Naive thymus-derived CD4-positive, alpha-beta T cell (primary cell): ENCODE measurements at regions not wholly inside any gene's neighbourhood (a gene's known extent, or its start where the extent isn't known, plus 50 kb on each side); places are given as distances from the start of the nearest gene placed in this dataset.

Experiments used
- ATAC-seq: fragments of 150-1000 bp; cut with Tn5 transposase; 2 replicates; pipeline ENCODE4 v1.10.0; 2021; ENCODE audit warnings: mild to moderate bottlenecking, moderate library complexity
- CTCF ChIA-PET: fragments of 350-600 bp; sonication (Branson Sonifier 250); formaldehyde crosslinking; loops from one replicate; lab custom pipeline; 2021; ENCODE audit warnings: antibody characterized with exemption; lab: Charles Lee
- POLR2A ChIA-PET: fragments of 350-600 bp; sonication (Branson Sonifier 250); formaldehyde crosslinking; loops from one replicate; lab custom pipeline; 2021; ENCODE audit warnings: antibody characterized with exemption, inconsistent platforms; lab: Charles Lee
- DNase-seq, 9 donors: peaks; one replicate each; pipeline versions ENCODE4 v3.0.0 to v3.0.0-alpha.2; 2020 to 2022; ENCODE audit warnings: mixed read lengths in 1 of 9
- H3K27ac ChIP-seq: one replicate; pipeline ENCODE4 v1.7.0; 2013; ENCODE audit warnings: mild to moderate bottlenecking, low read depth, low read length, moderate library complexity
- H3K27me3 ChIP-seq, 2 donors: one replicate each; pipeline ENCODE4 v1.7.0; 2013; ENCODE audit warnings: low read length in 2 of 2, mild to moderate bottlenecking in 2 of 2, moderate library complexity in 2 of 2; ENCODE audit not compliant: control insufficient read depth in 2 of 2, insufficient read depth in 2 of 2
- H3K36me3 ChIP-seq, 3 experiments: 1 replicate in 2 of 3; 2 replicates in 1 of 3; pipeline ENCODE4 v1.7.0; 2013; ENCODE audit warnings: low read length in 3 of 3, mild to moderate bottlenecking in 3 of 3, moderate library complexity in 1 of 3; ENCODE audit not compliant: insufficient read depth in 3 of 3, control insufficient read depth in 2 of 3
- H3K4me1 ChIP-seq, 2 donors: one replicate each; pipeline ENCODE4 v1.7.0; 2013; ENCODE audit warnings: low read length in 2 of 2, mild to moderate bottlenecking in 2 of 2, moderate library complexity in 1 of 2; ENCODE audit not compliant: control insufficient read depth in 2 of 2, insufficient read depth in 2 of 2
- H3K4me3 ChIP-seq: 2 replicates; pipeline ENCODE4 v1.7.0; 2013; ENCODE audit warnings: mild to moderate bottlenecking, low read length
- H3K9me3 ChIP-seq, 3 experiments: 1 replicate in 2 of 3; 2 replicates in 1 of 3; pipeline ENCODE4 v1.7.0; 2013; ENCODE audit warnings: low read length in 3 of 3; ENCODE audit not compliant: control insufficient read depth in 2 of 3
- H3K27ac Mint-ChIP-seq, 9 donors: one replicate each; pipeline ENCODE4 v1.8.0; 2020 to 2022; ENCODE audit warnings: mixed read lengths in 9 of 9, mild to moderate bottlenecking in 8 of 9, moderate library complexity in 5 of 9, inconsistent platforms in 2 of 9
- H3K27me3 Mint-ChIP-seq, 5 donors: one replicate each; pipeline ENCODE4 v1.8.0; 2021 to 2022; ENCODE audit warnings: mixed read lengths in 5 of 5, mild to moderate bottlenecking in 1 of 5
- H3K36me3 Mint-ChIP-seq, 5 donors: one replicate each; pipeline ENCODE4 v1.8.0; 2020 to 2022; ENCODE audit warnings: mixed read lengths in 5 of 5, mild to moderate bottlenecking in 3 of 5, inconsistent platforms in 1 of 5
- H3K4me1 Mint-ChIP-seq, 7 donors: one replicate each; pipeline ENCODE4 v1.8.0; 2020 to 2022; ENCODE audit warnings: mixed read lengths in 7 of 7, mild to moderate bottlenecking in 3 of 7, inconsistent platforms in 1 of 7
- H3K4me3 Mint-ChIP-seq, 10 donors: one replicate each; pipeline ENCODE4 v1.8.0; 2020 to 2022; ENCODE audit warnings: mild to moderate bottlenecking in 10 of 10, mixed read lengths in 10 of 10, moderate library complexity in 6 of 10, inconsistent platforms in 2 of 10
- H3K9me3 Mint-ChIP-seq, 11 donors: one replicate each; pipeline ENCODE4 v1.8.0; 2020 to 2022; ENCODE audit warnings: mixed read lengths in 11 of 11, mild to moderate bottlenecking in 4 of 11, inconsistent platforms in 1 of 11, moderate library complexity in 1 of 11
- intact Hi-C, 2 donors: fragments of 100-400 bp; cut with micrococcal nuclease; formaldehyde crosslinking; loops; one replicate each; pipeline ENCODE4 v1.15.1; 2023

DNA sequence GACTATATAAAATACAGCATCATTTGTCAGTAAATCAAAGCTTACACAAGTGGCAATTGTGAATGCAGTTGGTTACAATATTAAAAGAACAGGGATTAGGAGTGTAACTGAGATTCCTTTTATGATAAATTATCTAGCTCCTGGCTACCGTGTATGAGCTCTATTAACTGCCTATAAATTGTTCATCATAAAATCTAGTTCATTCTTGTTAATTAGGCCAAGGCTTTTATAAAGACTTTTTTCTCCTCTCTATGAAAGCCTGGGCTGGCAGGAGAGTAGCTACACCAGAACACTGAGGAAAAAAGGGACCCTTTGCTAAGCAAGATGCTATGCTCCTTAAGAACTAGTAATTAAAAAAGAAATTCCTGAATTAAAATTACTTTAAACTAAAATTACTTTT is 132.4 kb upstream of the MEF2C start:
- no peak overlapping the region for H3K27ac ChIP-seq
- Mint-ChIP-seq H3K27me3 (peaks cover 0 to 6% (median 0%) of the 10 kb centered on the region in 5 donors), H3K9me3 (peaks cover 0 to 3% (median 0%) of the 10 kb centered on the region in 11 donors), H3K36me3 (no peaks in the 10 kb centered on the region), H3K27ac (no peak overlapping the region), H3K4me3 (no peak overlapping the region), H3K4me1 (no peaks in the 10 kb centered on the region)
- no peaks in the 10 kb centered on the region for H3K36me3 ChIP-seq
- no peaks in the 10 kb centered on the region for H3K27me3 ChIP-seq
- no peak for ATAC-seq
- POLR2A ChIA-PET = no interaction called here
- CTCF ChIA-PET = no interaction called here
- DNase-seq = no peak
- no peaks in the 10 kb centered on the region for H3K4me1 ChIP-seq
- no peak overlapping the region for H3K4me3 ChIP-seq
- intact Hi-C loops = no loop called here
- no peaks in the 10 kb centered on the region for H3K9me3 ChIP-seq

DNA sequence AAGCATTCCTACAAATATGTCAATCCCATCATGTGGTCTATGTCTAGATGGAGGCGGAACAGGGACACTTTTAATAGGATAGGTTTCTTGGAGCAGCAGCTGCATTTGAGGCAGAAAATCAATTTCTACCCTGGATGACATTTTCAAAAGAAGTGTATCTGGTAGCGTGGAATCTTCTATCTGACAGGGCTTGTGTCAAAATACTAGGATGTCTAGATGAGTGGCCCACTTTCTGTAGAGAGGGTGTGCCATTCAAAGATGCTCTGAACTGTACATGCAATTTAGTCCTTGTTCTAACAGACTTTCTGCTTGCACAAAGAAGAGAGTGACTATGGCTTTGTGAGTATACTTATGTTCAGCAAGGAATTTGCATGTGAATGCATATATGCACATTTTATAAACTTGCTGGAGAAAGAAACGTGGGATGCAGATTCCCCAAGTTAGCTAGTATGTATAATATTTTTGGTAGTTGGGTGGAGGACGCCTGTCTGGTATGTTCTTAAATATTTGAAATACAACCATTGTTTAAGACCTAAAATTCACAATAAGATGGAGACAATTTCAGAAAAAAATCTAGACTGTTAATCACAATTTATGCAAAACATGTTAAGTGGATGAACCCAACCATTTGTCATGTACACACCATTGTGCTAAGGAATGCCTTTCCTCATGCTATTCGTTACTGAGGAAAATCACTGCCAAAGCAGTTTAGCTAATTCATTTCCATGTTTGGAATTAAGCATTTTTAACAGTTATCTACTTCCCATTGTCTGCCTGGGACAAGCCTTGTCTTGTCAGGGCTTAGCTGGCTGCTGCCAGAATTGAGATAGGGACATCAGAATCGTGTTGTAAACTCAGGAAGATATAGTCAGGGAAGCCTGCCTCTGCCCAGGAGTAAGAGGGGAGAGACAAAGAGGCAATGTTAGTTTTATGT is 129.1 kb upstream of the MEF2C start:
- Mint-ChIP-seq H3K27ac (no peak overlapping the region), H3K9me3 (peaks cover 0 to 3% (median 0%) of the 10 kb centered on the region in 11 donors), H3K4me3 (no peak overlapping the region), H3K27me3 (peaks cover 0 to 6% (median 0%) of the 10 kb centered on the region in 5 donors), H3K36me3 (no peaks in the 10 kb centered on the region), H3K4me1 (peaks cover 0 to 2% (median 0%) of the 10 kb centered on the region in 7 donors)
- ATAC-seq (no peak), DNase-seq (no peak)
- Histone ChIP-seq H3K4me3 (no peak overlapping the region), H3K4me1 (no peaks in the 10 kb centered on the region), H3K27ac (no peak overlapping the region), H3K36me3 (no peaks in the 10 kb centered on the region), H3K27me3 (no peaks in the 10 kb centered on the region), H3K9me3 (no peaks in the 10 kb centered on the region)
- intact Hi-C loops = no loop called here
- POLR2A ChIA-PET = no interaction called here
- CTCF ChIA-PET = no interaction called here

DNA sequence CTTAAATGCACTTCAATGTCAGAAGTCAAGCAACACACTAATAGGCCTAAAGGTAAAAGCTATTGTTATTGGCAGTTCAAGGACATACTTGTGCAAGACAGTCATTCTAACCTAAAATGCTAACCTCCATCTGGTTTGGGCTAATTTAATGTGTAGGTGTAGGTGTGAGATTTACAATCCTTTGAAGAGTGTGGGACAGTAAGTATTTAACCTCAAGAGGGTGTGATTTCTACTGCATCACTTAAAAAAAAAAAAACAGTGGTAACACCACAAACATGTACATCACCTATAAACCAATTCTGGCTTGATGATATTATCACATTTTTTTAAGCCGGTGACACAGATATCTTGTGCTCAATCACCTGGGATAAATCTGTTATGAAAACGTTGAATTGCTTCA is 127.5 kb upstream of the MEF2C start:
- intact Hi-C loops = no loop called here
- DNase-seq (no peak), ATAC-seq (no peak)
- no peak overlapping the region for H3K27ac Mint-ChIP-seq
- H3K4me3 Mint-ChIP-seq = no peak overlapping the region
- Histone ChIP-seq H3K27ac (no peak overlapping the region), H3K4me1 (no peaks in the 10 kb centered on the region), H3K36me3 (no peaks in the 10 kb centered on the region), H3K27me3 (no peaks in the 10 kb centered on the region), H3K9me3 (no peaks in the 10 kb centered on the region), H3K4me3 (no peak overlapping the region)
- ChIA-PET CTCF (no interaction called here), POLR2A (no interaction called here)
- peaks cover 0 to 3% (median 0%) of the 10 kb centered on the region in 11 donors for H3K9me3 Mint-ChIP-seq
- H3K36me3 Mint-ChIP-seq = no peaks in the 10 kb centered on the region
- H3K4me1 Mint-ChIP-seq = peaks cover 0 to 2% (median 0%) of the 10 kb centered on the region in 7 donors
- H3K27me3 Mint-ChIP-seq = peaks cover 0 to 6% (median 0%) of the 10 kb centered on the region in 5 donors

DNA sequence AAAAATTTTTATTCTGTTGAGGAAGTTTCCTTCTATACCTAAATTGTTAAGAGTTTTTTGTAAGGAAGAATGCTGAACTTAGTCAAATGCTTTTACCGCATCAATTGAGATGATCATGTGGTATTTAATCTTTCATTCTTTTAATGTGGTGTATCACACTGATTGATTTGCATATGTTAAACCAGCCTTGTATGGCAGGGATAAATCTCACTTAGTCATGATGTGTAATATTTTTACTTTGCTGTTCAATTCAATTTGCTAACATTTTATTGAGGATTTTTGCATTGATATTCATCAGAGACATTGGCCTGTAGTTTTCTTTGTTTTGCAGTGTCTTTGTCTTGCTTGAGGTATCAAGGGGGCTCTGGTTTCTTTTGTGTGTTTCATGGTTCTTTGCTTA is 125.3 kb upstream of the MEF2C start:
- H3K4me1 ChIP-seq = no peaks in the 10 kb centered on the region
- Mint-ChIP-seq H3K27ac (no peak overlapping the region), H3K27me3 (peaks cover 0 to 6% (median 0%) of the 10 kb centered on the region in 5 donors), H3K36me3 (no peaks in the 10 kb centered on the region), H3K9me3 (peaks cover 0 to 6% (median 0%) of the 10 kb centered on the region in 11 donors), H3K4me3 (no peak overlapping the region), H3K4me1 (peaks cover 0 to 2% (median 0%) of the 10 kb centered on the region in 7 donors)
- no peak overlapping the region for H3K27ac ChIP-seq
- intact Hi-C loops = no loop called here
- no peaks in the 10 kb centered on the region for H3K27me3 ChIP-seq
- no peak for DNase-seq
- H3K9me3 ChIP-seq = no peaks in the 10 kb centered on the region
- H3K36me3 ChIP-seq = no peaks in the 10 kb centered on the region
- ChIA-PET POLR2A (no interaction called here), CTCF (no interaction called here)
- no peak overlapping the region for H3K4me3 ChIP-seq
- ATAC-seq = no peak

DNA sequence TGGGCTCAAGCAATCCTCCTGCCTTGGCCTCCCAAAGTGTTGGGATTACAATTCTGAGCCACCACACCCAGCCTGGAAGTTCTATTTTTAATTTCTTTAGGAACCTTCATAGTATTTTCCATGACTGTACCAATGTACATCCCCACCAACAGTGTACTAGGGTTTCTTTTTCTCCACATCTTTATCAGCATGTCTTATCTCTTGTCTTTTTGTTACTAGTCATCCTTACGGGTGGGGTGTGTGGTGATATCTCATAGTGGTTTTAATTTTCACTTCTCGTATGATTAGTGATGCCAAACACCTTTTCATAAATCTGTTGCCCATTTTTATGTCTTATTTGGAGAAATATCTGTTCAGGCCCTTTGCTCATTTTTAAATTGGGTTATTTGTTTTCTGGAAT is 123.0 kb upstream of the MEF2C start:
- Mint-ChIP-seq H3K9me3 (peaks cover 0 to 6% (median 0%) of the 10 kb centered on the region in 11 donors), H3K27me3 (peaks cover 0 to 6% (median 0%) of the 10 kb centered on the region in 5 donors), H3K4me1 (peaks cover 0 to 2% (median 0%) of the 10 kb centered on the region in 7 donors), H3K27ac (no peak overlapping the region), H3K4me3 (no peak overlapping the region), H3K36me3 (no peaks in the 10 kb centered on the region)
- Histone ChIP-seq H3K27ac (no peak overlapping the region), H3K4me1 (no peaks in the 10 kb centered on the region), H3K36me3 (no peaks in the 10 kb centered on the region), H3K9me3 (no peaks in the 10 kb centered on the region), H3K4me3 (no peak overlapping the region), H3K27me3 (no peaks in the 10 kb centered on the region)
- ATAC-seq (no peak), DNase-seq (no peak)
- CTCF ChIA-PET = no interaction called here
- POLR2A ChIA-PET = no interaction called here
- intact Hi-C loops = no loop called here

DNA sequence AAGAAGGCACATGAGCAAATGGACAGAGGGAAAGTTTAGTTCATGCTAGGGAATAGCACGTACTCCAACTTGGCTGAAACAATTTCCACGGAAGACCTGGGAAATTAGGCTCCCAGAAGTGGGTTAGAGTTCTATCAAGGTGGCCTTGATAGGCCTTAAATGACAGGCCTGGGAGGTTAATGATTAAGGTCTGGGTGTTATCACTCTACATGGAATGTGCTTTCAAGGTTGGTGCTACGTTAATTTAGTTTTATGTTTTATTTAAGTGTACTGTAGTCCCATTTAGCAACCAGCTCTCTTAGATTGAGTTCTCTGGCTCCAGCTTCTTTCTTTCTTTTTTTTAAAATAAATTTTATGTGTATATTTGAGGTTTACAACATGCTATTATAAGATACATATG is 121.4 kb upstream of the MEF2C start:
- H3K4me1 ChIP-seq = no peaks in the 10 kb centered on the region
- H3K36me3 ChIP-seq = no peaks in the 10 kb centered on the region
- DNase-seq = no peak
- peaks cover 0 to 1% (median 0%) of the 10 kb centered on the region in 5 donors for H3K27me3 Mint-ChIP-seq
- H3K9me3 Mint-ChIP-seq = peaks cover 0 to 6% (median 0%) of the 10 kb centered on the region in 11 donors
- ChIA-PET CTCF (no interaction called here), POLR2A (no interaction called here)
- intact Hi-C loops = no loop called here
- H3K27ac Mint-ChIP-seq = no peak overlapping the region
- no peak overlapping the region for H3K4me3 Mint-ChIP-seq
- H3K36me3 Mint-ChIP-seq = no peaks in the 10 kb centered on the region
- H3K27me3 ChIP-seq = no peaks in the 10 kb centered on the region
- no peak overlapping the region for H3K4me3 ChIP-seq
- no peaks in the 10 kb centered on the region for H3K4me1 Mint-ChIP-seq
- H3K27ac ChIP-seq = no peak overlapping the region
- ATAC-seq = no peak
- H3K9me3 ChIP-seq = no peaks in the 10 kb centered on the region

DNA sequence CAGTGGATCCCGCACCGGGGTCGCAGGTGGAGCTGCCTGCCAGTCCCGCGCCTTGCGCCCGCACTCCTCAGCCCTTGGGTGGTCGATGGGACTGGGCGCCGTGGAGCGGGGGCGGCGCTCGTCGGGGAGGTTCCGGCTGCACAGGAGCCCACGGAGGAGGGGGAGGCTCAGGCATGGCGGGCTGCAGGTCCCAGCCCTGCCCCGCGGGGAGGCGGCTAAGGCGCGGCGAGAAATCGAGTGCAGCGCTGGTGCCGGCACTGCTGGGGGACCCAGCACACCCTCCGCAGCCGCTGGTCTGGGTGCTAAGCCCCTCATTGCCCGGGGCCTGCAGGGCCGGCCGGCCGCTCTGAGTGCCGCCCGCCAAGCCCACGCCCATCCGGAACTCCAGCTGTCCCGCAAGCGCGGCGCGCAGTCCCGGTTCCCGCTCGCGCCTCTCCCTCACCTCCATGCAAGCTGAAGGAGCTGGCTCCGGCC is 120.6 kb upstream of the MEF2C start:
- Histone ChIP-seq H3K4me3 (no peak overlapping the region), H3K27ac (no peak overlapping the region), H3K36me3 (no peaks in the 10 kb centered on the region), H3K4me1 (no peaks in the 10 kb centered on the region), H3K27me3 (no peaks in the 10 kb centered on the region), H3K9me3 (no peaks in the 10 kb centered on the region)
- DNase-seq (no peak), ATAC-seq (no peak)
- CTCF ChIA-PET = no interaction called here
- H3K27me3 Mint-ChIP-seq = no peaks in the 10 kb centered on the region
- H3K4me3 Mint-ChIP-seq = no peak overlapping the region
- intact Hi-C loops = no loop called here
- POLR2A ChIA-PET = no interaction called here
- peaks cover 0 to 6% (median 0%) of the 10 kb centered on the region in 11 donors for H3K9me3 Mint-ChIP-seq
- H3K36me3 Mint-ChIP-seq = no peaks in the 10 kb centered on the region
- no peak overlapping the region for H3K27ac Mint-ChIP-seq
- H3K4me1 Mint-ChIP-seq = no peaks in the 10 kb centered on the region
